Pancreas (tissue), 10 donors: ENCODE measurements at regions not wholly inside any gene's neighbourhood (a gene's known extent, or its start where the extent isn't known, plus 50 kb on each side); places are given as distances from the start of the nearest gene placed in this dataset.

ENCODE experiments used
- ATAC-seq, 4 donors: fragments of 200-7000 bp; cut with Tn5 transposase; one replicate each; pipeline versions ENCODE4 v1.8.0 to v1.9.1; 2020; ENCODE audit warnings: mild to moderate bottlenecking in 4 of 4, moderate library complexity in 4 of 4
- DNase-seq, 6 donors: peaks; one replicate each; pipeline ENCODE4 v3.0.0-alpha.2; 2020
- FAIRE-seq: peaks from 2 replicates; lab custom pipeline; 2012; peaks lifted over from hg19 to GRCh38; lab: Jason Lieb, UNC
- H3K27ac ChIP-seq, 4 donors: fragments of 200-600 bp; sonication (generic); 1 replicate in 3 of 4; 2 replicates in 1 of 4; pipeline versions ENCODE4 v1.5.0 to v1.8.0; 2020
- H3K27me3 ChIP-seq, 4 donors: fragments of 200-600 bp; one replicate each; pipeline ENCODE4 v1.8.0; 2021
- H3K36me3 ChIP-seq, 3 donors: fragments of 200-600 bp; sonication (generic) in 1 of 3; one replicate each; pipeline versions ENCODE4 v1.5.0 to v1.8.0; 2020 to 2021
- H3K4me1 ChIP-seq, 3 donors: fragments of 200-600 bp; one replicate each; pipeline ENCODE4 v1.8.0; 2021
- H3K4me3 ChIP-seq, 4 donors: fragments of 200-600 bp; sonication (generic) in 2 of 4; one replicate each; pipeline versions ENCODE4 v1.5.0 to v1.8.0; 2020 to 2021
- H3K9me3 ChIP-seq, 4 donors: fragments of 200-600 bp; one replicate each; pipeline ENCODE4 v1.8.0; 2021
- WGBS, 2 donors: extraction: QIAGEN DNeasy Blood & Tissue Kit; methylation state at CpG; one replicate each; pipeline ENCODE4 v1.1.7; 2013; 5-methylcytosine and 5-hydroxymethylcytosine counted together
- intact Hi-C, 3 donors: fragments of 100-400 bp; cut with DNase I; formaldehyde crosslinking; loops; one replicate each; pipeline versions ENCODE4 v1.11.1 to v1.14.2; 2022
- TF ChIP-seq, protein P1 (sequence below), 4 donors: fragments of 200-600 bp; sonication (generic) in 3 of 4; IDR thresholded peaks; one replicate each; pipeline versions ENCODE4 v1.5.0 to v1.8.0; 2021; ENCODE audit warnings: antibody characterized with exemption in 4 of 4
- donor health status: healthy with polysubstance abuse.
- donor health status: DM: no; HTN: no; CAD: no; lungs with moderate emphysema.
- donor health status: DM: no; HTN: no; CAD: no.
- donor health status: control.
- donor health status: control.
- donor health status: Bipolar disorder and iron deficiency.
- donor health status: DM: yes; HTN: yes; CAD: no.
- donor health status: DM: no; HTN: no; CAD: no.
- donor health status: DM: no; HTN: no; CAD: no.
- donor health status: DM: yes; HTN: yes; CAD: no.

DNA sequence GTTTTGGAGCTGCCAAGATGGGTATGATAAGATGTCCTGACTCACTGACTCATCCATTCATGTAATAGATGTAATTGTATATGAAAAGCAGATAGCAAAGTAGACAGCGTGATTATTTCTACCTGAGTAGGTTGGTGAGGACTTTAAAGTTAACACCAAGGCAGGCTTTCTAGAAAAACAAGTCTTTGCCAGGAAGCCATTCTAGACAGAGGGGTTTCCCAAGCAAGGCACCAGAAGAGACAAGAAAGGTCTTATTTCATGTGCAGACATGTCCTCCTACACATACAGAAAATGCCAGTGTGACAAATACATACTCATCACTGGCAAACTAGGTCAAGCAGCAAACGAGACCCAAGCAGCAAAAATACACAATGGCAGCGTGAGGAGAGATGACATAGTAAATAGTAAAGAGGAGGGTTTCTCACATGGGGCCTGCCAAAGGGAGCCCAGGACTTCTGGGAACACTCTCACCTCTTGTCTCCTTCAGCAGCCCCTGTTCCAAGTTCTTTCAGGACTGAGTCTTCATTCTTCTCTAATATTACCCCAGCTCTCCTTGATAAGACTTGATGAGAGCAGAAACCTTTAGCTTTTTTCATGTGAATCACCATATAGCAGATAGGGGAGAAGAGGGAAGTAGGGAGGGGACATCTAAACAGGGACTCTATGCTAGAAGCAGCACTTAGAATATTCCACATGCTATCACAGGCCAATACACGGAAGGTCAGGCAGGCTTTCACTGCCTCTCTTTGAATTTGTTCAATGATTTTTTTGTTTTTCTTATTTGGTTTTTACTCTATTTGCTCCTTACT is 114.6 kb upstream of the ATP1B1 start:
- intact Hi-C loops = no loop called here
- TF ChIP-seq, protein P1, sequence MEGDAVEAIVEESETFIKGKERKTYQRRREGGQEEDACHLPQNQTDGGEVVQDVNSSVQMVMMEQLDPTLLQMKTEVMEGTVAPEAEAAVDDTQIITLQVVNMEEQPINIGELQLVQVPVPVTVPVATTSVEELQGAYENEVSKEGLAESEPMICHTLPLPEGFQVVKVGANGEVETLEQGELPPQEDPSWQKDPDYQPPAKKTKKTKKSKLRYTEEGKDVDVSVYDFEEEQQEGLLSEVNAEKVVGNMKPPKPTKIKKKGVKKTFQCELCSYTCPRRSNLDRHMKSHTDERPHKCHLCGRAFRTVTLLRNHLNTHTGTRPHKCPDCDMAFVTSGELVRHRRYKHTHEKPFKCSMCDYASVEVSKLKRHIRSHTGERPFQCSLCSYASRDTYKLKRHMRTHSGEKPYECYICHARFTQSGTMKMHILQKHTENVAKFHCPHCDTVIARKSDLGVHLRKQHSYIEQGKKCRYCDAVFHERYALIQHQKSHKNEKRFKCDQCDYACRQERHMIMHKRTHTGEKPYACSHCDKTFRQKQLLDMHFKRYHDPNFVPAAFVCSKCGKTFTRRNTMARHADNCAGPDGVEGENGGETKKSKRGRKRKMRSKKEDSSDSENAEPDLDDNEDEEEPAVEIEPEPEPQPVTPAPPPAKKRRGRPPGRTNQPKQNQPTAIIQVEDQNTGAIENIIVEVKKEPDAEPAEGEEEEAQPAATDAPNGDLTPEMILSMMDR (IDR thresholded peaks at IDR 0.05) = no peak
- Histone ChIP-seq H3K27ac (no peak overlapping the region), H3K27me3 (no peaks in the 10 kb centered on the region), H3K36me3 (no peaks in the 10 kb centered on the region), H3K9me3 (no peaks in the 10 kb centered on the region), H3K4me3 (no peak overlapping the region), H3K4me1 (no peaks in the 10 kb centered on the region)
- 65 to 72% methylated on average over 4 of the region's 4 CpGs for WGBS, 2 donors
- FAIRE-seq = no peak
- ATAC-seq = no peak
- no peak for DNase-seq

DNA sequence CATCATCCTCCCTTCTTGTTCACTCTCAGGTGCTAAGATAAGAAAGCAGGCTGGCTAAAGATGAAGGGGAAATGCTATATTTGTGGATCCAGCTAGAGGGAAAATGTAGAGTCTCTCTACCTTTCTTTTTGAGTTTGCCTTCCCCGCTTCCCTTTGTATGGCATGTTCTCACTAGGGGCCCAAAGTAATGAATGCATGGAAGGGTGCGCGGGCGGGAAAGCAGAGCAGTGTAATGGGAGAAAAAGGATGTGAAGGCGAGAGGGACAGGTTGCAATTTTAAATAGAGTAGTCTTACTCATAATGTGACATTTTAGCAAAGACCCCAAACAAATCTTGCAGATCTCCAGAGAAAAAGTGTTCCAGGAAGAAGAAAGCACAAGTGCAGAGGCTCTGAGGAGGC is 105.1 kb upstream of the ATP1B1 start:
- Histone ChIP-seq H3K4me1 (no peaks in the 10 kb centered on the region), H3K27ac (no peak overlapping the region), H3K4me3 (no peak overlapping the region), H3K27me3 (no peaks in the 10 kb centered on the region), H3K36me3 (no peaks in the 10 kb centered on the region), H3K9me3 (no peaks in the 10 kb centered on the region)
- TF ChIP-seq, protein P1 (IDR thresholded peaks at IDR 0.05) = no peak
- intact Hi-C loops = no loop called here
- FAIRE-seq (no peak), ATAC-seq (no peak), DNase-seq (no peak)
- WGBS, 2 donors = 96% methylated on average over 5 of the region's 5 CpGs

- DNase-seq (peak in 3 of 6 donors; percentile 20 to 62 (median 40)), ATAC-seq (peak in 3 of 4 donors; percentile 26 to 48 (median 37)), FAIRE-seq (no peak)
- H3K4me1 ChIP-seq = no peaks in the 10 kb centered on the region
- intact Hi-C loops = no loop called here
- no peak overlapping the region for H3K4me3 ChIP-seq
- no peaks in the 10 kb centered on the region for H3K27me3 ChIP-seq
- H3K9me3 ChIP-seq = no peaks in the 10 kb centered on the region
- TF ChIP-seq, protein P1 (IDR thresholded peaks at IDR 0.05) = no peak
- no peaks in the 10 kb centered on the region for H3K36me3 ChIP-seq
- 77 to 81% methylated on average over 1 of the region's 1 CpG for WGBS, 2 donors
- H3K27ac ChIP-seq = no peak overlapping the region
These were observed 102.5 kb upstream of the ATP1B1 start for GRCh38 chr1:169003864-169004516.

DNA sequence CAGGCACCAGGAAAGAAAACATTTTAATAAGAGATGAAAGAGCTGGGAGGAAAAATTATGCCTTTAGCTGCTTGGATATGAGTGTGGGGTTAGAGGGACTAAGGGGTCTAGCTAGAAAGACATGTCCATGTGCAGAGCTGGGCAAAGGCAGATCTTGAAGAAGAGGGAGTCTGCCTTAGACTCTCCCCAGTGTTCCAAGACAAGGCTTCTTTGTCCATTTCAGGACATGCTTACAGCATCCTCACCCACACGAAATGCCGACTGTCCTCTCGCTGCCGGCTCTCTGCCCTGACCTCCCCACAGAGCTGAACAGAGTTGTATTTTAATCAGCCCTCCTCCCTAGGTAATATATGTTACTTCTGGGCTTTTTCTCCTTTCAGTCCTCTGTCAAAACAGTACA is 100.7 kb upstream of the ATP1B1 start:
- WGBS, 2 donors = 88 to 89% methylated on average over 4 of the region's 4 CpGs
- no peaks in the 10 kb centered on the region for H3K36me3 ChIP-seq
- TF ChIP-seq, protein P1 (IDR thresholded peaks at IDR 0.05) = no peak
- H3K27me3 ChIP-seq = peaks cover 0 to 4% (median 0%) of the 10 kb centered on the region in 4 donors
- H3K9me3 ChIP-seq = no peaks in the 10 kb centered on the region
- H3K4me3 ChIP-seq = no peak overlapping the region
- H3K4me1 ChIP-seq = no peaks in the 10 kb centered on the region
- FAIRE-seq (no peak), ATAC-seq (no peak), DNase-seq (no peak)
- H3K27ac ChIP-seq = no peak overlapping the region
- intact Hi-C loops = no loop called here

GRCh38 chr1:169009666-169010065 is 96.8 kb upstream of the ATP1B1 start:
- no peak for ATAC-seq
- intact Hi-C loops = no loop called here
- FAIRE-seq = no peak
- TF ChIP-seq, protein P1 (IDR thresholded peaks at IDR 0.05) = no peak
- H3K4me1 ChIP-seq = no peaks in the 10 kb centered on the region
- peaks cover 0 to 4% (median 0%) of the 10 kb centered on the region in 4 donors for H3K27me3 ChIP-seq
- H3K27ac ChIP-seq = no peak overlapping the region
- no peaks in the 10 kb centered on the region for H3K9me3 ChIP-seq
- no peak overlapping the region for H3K4me3 ChIP-seq
- no peaks in the 10 kb centered on the region for H3K36me3 ChIP-seq
- no peak for DNase-seq
